22Rv1 (cell line): ENCODE measurements at regions not wholly inside any gene's neighbourhood (a gene's known extent, or its start where the extent isn't known, plus 50 kb on each side); places are given as distances from the start of the nearest gene placed in this dataset.

ENCODE experiments used
- ZFX ChIP-seq: fragments of 450-650 bp; IDR thresholded peaks from 2 replicates; pipeline ENCODE4 v1.6.1; 2017; ENCODE audit warnings: antibody characterized with exemption, borderline replicate concordance
- TF ChIP-seq, protein P1 (sequence below): fragments of 450-650 bp; IDR thresholded peaks from 2 replicates; pipeline ENCODE4 v1.5.1; 2017; ENCODE audit warnings: mild to moderate bottlenecking

DNA sequence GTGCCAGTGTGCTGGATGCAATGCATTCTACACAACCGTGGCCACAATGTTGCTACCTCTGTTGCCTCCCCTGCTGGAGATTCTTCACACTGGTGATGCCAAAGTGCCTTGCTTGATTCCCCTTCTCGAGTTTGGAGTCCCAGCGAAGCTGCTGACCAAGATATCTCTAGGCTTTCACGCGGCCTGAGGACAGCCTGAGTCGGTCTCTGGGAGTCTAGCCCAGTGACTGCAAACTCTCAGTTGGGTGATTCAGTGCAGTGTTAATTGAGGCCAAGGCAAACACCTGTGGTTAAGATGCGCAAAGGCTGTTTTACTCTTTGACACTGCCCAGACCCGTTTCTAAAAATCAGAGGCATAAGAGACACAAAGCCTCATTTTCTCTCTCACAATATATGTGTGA lies 434.4 kb downstream of the NR2F2 start:
- TF ChIP-seq, protein P1, sequence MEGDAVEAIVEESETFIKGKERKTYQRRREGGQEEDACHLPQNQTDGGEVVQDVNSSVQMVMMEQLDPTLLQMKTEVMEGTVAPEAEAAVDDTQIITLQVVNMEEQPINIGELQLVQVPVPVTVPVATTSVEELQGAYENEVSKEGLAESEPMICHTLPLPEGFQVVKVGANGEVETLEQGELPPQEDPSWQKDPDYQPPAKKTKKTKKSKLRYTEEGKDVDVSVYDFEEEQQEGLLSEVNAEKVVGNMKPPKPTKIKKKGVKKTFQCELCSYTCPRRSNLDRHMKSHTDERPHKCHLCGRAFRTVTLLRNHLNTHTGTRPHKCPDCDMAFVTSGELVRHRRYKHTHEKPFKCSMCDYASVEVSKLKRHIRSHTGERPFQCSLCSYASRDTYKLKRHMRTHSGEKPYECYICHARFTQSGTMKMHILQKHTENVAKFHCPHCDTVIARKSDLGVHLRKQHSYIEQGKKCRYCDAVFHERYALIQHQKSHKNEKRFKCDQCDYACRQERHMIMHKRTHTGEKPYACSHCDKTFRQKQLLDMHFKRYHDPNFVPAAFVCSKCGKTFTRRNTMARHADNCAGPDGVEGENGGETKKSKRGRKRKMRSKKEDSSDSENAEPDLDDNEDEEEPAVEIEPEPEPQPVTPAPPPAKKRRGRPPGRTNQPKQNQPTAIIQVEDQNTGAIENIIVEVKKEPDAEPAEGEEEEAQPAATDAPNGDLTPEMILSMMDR = no peak
- no peak for TF ChIP-seq ZFX
